NOMO-1 (cell line): ENCODE measurements at regions not wholly inside any gene's neighbourhood (a gene's known extent, or its start where the extent isn't known, plus 50 kb on each side); places are given as distances from the start of the nearest gene placed in this dataset.

Experiments
- DNase-seq, 2 experiments: peaks; one replicate each; lab custom pipeline; 2025; ENCODE audit not compliant: unreplicated experiment in 2 of 2; lab: John Stamatoyannopoulos, UW

GRCh38 chr4:22220965-22221364 is 272.4 kb upstream of the KCNIP4 start:
- DNase-seq: no peak

GRCh38 chr4:22217480-22217879 is 268.9 kb upstream of the KCNIP4 start:
- DNase-seq: no peak

GRCh38 chr4:22216278-22216677 is 267.7 kb upstream of the KCNIP4 start:
- DNase-seq: no peak

- no peak for DNase-seq
Measured at GRCh38 chr4:22215084-22215483, 266.5 kb upstream of the KCNIP4 start.

GRCh38 chr4:22203711-22204011 is 255.1 kb upstream of the KCNIP4 start:
- DNase-seq: no peak

- no peak for DNase-seq
Measured at GRCh38 chr4:22202975-22203710, 254.6 kb upstream of the KCNIP4 start.

- DNase-seq: no peak
Measured at GRCh38 chr4:22202246-22202974, 253.8 kb upstream of the KCNIP4 start.

- DNase-seq: no peak
Measured at GRCh38 chr4:22201256-22201655, 252.7 kb upstream of the KCNIP4 start.

GRCh38 chr4:22196551-22196950 is 248.0 kb upstream of the KCNIP4 start:
- no peak for DNase-seq

GRCh38 chr4:22192084-22192511 is 243.5 kb upstream of the KCNIP4 start:
- DNase-seq: no peak

- DNase-seq: no peak
Measured at GRCh38 chr4:22191565-22191964, 243.0 kb upstream of the KCNIP4 start.

- no peak for DNase-seq
Measured at GRCh38 chr4:22190855-22191254, 242.3 kb upstream of the KCNIP4 start.

GRCh38 chr4:22187203-22187820 is 238.7 kb upstream of the KCNIP4 start:
- no peak for DNase-seq

- no peak for DNase-seq
Measured at GRCh38 chr4:22181736-22182135, 233.2 kb upstream of the KCNIP4 start.

GRCh38 chr4:22179124-22179874 is 230.7 kb upstream of the KCNIP4 start:
- no peak for DNase-seq

GRCh38 chr4:22174640-22175039 is 226.1 kb upstream of the KCNIP4 start:
- DNase-seq: no peak

- DNase-seq: no peak
Measured at GRCh38 chr4:22170353-22170752, 221.8 kb upstream of the KCNIP4 start.

GRCh38 chr4:22167201-22167600 is 218.6 kb upstream of the KCNIP4 start:
- no peak for DNase-seq

GRCh38 chr4:22162454-22162853 is 213.9 kb upstream of the KCNIP4 start:
- no peak for DNase-seq

- no peak for DNase-seq
Measured at GRCh38 chr4:22130741-22131140, 182.2 kb upstream of the KCNIP4 start.

- DNase-seq: no peak
Measured at GRCh38 chr4:22129454-22130029, 181.0 kb upstream of the KCNIP4 start.
